ENCODE measurements at regions not wholly inside any gene's neighbourhood (a gene's known extent, or its start where the extent isn't known, plus 50 kb on each side); places are given as distances from the start of the nearest gene placed in this dataset.

DNA sequence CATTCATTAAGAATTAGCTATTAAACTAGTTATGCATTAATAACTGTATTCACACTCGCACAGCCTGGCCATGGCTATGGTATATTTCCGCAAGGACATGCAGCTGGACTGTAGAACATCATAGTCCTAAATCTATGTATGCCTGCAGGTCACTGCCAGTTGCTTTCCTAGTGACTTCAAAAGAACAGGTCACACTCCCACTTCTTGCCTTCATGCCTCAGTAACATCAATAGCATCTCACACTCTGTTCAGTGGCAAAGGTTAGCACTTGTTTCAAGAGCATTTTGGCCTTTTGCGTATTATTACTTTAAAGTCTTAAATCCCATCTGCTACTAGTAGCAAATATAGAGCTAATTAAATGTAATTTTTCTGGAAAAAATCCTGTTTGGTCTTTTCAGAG is 131.4 kb upstream of the DCC start:
- TF ChIP-seq, protein P1, sequence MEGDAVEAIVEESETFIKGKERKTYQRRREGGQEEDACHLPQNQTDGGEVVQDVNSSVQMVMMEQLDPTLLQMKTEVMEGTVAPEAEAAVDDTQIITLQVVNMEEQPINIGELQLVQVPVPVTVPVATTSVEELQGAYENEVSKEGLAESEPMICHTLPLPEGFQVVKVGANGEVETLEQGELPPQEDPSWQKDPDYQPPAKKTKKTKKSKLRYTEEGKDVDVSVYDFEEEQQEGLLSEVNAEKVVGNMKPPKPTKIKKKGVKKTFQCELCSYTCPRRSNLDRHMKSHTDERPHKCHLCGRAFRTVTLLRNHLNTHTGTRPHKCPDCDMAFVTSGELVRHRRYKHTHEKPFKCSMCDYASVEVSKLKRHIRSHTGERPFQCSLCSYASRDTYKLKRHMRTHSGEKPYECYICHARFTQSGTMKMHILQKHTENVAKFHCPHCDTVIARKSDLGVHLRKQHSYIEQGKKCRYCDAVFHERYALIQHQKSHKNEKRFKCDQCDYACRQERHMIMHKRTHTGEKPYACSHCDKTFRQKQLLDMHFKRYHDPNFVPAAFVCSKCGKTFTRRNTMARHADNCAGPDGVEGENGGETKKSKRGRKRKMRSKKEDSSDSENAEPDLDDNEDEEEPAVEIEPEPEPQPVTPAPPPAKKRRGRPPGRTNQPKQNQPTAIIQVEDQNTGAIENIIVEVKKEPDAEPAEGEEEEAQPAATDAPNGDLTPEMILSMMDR (conservative IDR thresholded peaks at IDR 0.05), result no peak
- TF ChIP-seq ZFX (IDR thresholded peaks at IDR 0.05), result no peak

Data from C4-2B (cell line).